NCI-H226 (cell line): ENCODE measurements at regions not wholly inside any gene's neighbourhood (a gene's known extent, or its start where the extent isn't known, plus 50 kb on each side); places are given as distances from the start of the nearest gene placed in this dataset.
"Not testable (repeated sequence)": the region's sequence is repeated elsewhere in the genome, so short reads cannot be mapped to it uniquely, and the experiment has no call there.

ENCODE experiments used
- DNase-seq: peaks from one replicate; pipeline ENCODE4 v3.0.0-alpha.2; 2015

GRCh38 chr7:113373863-113374262, 255.5 kb upstream of the SMIM30 start:
- DNase-seq: no peak

GRCh38 chr7:113371416-113372043, 253.2 kb upstream of the SMIM30 start:
- DNase-seq: no peak

GRCh38 chr7:113370910-113371309, 252.6 kb upstream of the SMIM30 start:
- DNase-seq: no peak

DNA sequence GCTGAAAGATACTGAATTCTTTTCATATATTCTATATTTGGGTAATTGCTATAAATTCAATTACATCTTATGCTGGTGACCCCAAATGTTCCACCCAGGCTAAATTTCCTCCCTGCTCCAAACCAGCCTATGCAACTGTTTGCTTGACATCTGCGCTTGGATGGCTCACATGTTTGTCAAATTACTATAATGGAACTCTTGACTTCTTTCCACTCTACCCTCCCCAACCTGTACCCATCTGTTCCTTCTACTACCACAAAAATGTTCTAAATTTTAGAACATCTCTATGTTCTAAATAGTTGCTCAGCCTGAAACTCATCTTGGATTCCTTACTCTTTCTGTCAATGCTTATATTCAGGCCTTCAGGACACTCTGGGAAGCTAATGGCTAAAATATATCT, 249.9 kb upstream of the SMIM30 start:
- no peak for DNase-seq

- DNase-seq: no peak
Measured at GRCh38 chr7:113367041-113367586, 248.8 kb upstream of the SMIM30 start.

- DNase-seq: no peak
Measured at GRCh38 chr7:113366122-113366521, 247.8 kb upstream of the SMIM30 start.

DNA sequence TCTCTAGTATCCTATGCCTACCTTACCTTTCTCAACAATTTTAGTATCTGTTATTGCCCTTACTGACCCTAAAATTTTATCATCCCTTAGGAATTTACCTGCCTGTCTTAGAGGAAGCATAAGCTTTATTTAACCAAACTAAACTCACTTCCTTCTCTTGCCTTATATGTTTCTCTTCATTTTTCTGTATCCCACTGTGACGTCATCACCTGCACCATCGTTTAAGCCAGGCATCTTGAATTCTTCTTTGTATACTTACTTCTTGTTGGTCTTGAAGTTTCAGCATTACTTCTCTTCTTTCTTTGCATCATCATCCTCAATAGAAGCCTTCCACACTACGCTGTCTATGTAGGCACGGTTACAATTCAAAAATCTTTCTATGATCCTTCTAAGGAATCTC, 231.0 kb upstream of the SMIM30 start:
- DNase-seq: no peak

- no peak for DNase-seq
Measured at GRCh38 chr7:113339661-113340060, 221.3 kb upstream of the SMIM30 start.

DNA sequence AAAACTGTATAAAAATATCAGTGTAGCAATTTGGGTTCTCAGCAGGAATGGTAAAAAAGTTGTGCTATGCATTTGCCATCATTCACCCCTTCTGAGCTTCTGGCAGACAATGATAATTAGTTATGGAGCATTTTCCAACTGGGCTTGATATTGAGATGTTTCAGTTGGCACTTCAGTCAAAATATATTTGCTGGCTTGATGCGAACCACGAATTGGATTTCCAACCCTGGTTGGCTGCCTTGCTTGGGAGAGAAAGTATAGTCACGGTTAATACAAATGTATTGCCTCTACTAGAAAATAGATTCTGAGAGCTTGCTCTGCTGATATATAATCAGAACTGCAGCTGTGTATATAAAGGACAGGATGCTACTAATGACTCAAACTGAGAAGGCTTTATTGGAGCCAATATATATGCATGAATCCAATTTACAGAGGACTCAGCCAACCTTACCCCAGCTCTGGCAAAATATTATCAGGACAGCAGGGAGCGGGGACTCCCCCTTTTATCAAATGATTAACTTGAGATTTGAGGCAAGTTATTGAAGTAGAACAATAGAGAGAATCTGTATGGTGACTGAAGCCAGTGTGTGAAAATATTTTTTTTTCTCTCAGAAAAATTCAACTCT, 219.8 kb upstream of the SMIM30 start:
- DNase-seq: no peak

- not testable (repeated sequence) for DNase-seq
Measured at GRCh38 chr7:113336838-113337237, 218.5 kb upstream of the SMIM30 start.

GRCh38 chr7:113331155-113331898, 213.0 kb upstream of the SMIM30 start:
- DNase-seq: no peak

- DNase-seq: no peak
Measured at GRCh38 chr7:113321201-113321600, 202.8 kb upstream of the SMIM30 start.

DNA sequence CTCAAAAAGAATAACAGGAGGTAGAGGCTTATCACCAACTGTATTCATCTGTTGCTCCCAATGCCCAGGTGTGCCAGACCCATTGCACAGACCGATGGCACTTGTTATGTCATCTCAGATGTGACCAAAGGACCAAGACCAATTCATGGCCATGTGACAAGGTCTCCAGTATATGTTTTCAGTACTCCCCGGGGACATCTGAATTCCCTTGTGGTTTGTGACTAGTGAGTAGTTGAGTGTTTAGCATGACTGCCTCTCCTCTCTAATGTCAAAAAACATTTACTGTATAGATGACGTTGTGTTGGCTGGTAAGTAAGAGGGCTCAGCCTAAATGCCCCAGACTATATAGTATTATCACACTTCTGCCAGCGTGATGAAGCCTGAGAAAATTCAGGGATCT, 202.1 kb upstream of the SMIM30 start:
- no peak for DNase-seq

GRCh38 chr7:113314594-113314993, 196.2 kb upstream of the SMIM30 start:
- no peak for DNase-seq

- DNase-seq: no peak
Measured at GRCh38 chr7:113308399-113308798, 190.0 kb upstream of the SMIM30 start.

GRCh38 chr7:113307147-113307546, 188.8 kb upstream of the SMIM30 start:
- no peak for DNase-seq

DNA sequence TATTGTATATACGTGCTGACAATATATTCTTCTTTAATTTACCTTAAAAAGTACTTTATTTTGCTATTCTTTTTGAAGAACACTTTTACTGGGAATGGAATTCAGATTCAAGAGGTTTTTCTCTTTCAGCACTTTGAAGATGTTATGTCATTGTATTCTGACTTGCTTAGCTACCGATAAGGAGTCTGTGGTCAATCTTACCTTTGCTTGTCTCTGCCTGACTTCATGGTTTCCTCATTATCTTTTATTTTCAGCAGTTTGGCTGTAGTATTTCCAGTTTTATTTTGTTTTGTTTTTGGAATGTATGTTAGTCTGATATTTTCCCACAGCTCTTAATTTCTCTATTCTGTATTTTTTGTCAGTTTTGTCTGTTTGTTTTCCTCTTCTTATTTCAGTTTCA, 187.9 kb upstream of the SMIM30 start:
- no peak for DNase-seq

GRCh38 chr7:113304104-113304503, 185.8 kb upstream of the SMIM30 start:
- DNase-seq: no peak

DNA sequence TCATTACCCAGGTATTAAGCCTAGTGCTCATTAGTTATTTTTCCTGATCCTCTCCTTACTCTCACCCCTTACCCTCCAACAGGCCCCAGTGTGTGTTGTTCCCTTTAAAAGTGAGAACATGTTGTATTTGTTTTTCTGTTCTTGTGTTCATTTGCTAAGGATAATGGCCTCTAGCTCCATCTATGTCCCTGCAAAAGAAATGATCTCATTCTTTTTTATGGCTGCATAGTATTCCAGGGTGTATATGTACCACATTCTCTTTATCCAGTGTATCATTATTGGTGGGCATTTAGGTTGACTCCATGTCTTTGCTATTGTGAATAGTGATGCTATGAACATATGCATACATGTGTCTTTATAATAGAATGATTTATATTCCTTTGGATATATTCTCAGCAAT, 185.0 kb upstream of the SMIM30 start:
- DNase-seq: not testable (repeated sequence)

DNA sequence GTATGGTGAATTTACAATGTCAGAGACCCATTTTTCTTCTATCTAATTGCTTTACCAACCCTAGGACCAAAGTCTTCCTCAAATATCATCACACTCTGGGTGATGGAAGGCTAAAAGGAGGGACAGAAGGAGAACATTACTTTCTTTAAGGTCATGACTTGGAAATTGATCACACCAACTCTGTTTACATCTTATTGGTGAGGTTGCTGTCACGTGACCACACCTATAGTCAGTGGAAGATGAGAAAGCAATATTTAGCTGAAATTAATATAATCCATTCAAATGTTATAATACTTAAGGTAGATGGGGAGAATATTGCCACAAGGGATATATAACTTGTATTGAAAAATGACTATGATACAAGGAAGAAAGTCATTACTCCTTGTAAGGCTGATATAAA, 183.6 kb upstream of the SMIM30 start:
- DNase-seq: no peak

DNA sequence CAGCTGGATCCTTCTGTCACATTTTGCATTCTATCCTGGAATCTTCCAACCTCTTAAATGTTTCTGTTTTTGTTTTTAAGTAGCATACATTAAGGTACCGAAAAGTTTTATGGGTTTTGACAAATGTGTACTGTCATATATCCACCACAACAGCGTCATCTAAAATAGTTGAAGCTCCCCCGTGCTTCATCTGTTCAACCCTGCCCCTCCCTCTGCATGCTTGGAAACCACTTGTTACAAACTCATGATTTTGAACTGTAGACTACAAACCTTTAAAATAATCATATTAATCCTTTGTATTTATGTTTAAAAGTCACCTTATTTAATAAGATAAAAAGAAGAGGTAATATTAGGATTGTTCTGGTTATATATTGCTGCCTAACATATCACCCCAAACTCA, 182.8 kb upstream of the SMIM30 start:
- DNase-seq: no peak

GRCh38 chr7:113299748-113300147, 181.4 kb upstream of the SMIM30 start:
- DNase-seq: no peak

GRCh38 chr7:113298501-113298900, 180.1 kb upstream of the SMIM30 start:
- DNase-seq: no peak

- DNase-seq: no peak
Measured at GRCh38 chr7:113294750-113295149, 176.4 kb upstream of the SMIM30 start.
